EL (cell line): ENCODE measurements at regions not wholly inside any gene's neighbourhood (a gene's known extent, or its start where the extent isn't known, plus 50 kb on each side); places are given as distances from the start of the nearest gene placed in this dataset.

Source experiments
- DNase-seq: peaks from one replicate; pipeline ENCODE4 v3.0.0-alpha.2; 2016

- no peak for DNase-seq
These were observed 166.1 kb upstream of the OPRM1 start for GRCh38 chr6:153872946-153873345.

GRCh38 chr6:153862927-153863326 is 176.1 kb upstream of the OPRM1 start:
- no peak for DNase-seq

- no peak for DNase-seq
These were observed 176.9 kb upstream of the OPRM1 start for GRCh38 chr6:153862139-153862538.

GRCh38 chr6:153858529-153858928 is 180.5 kb upstream of the OPRM1 start:
- no peak for DNase-seq

GRCh38 chr6:153856929-153857376 is 182.1 kb upstream of the OPRM1 start:
- no peak for DNase-seq

- no peak for DNase-seq
These were observed 186.6 kb upstream of the OPRM1 start for GRCh38 chr6:153852481-153852880.

- no peak for DNase-seq
These were observed 187.0 kb upstream of the OPRM1 start for GRCh38 chr6:153852034-153852433.

- no peak for DNase-seq
These were observed 189.8 kb upstream of the OPRM1 start for GRCh38 chr6:153849072-153849779.

- no peak for DNase-seq
These were observed 195.6 kb upstream of the OPRM1 start for GRCh38 chr6:153843420-153843819.

GRCh38 chr6:153842491-153842890 is 196.5 kb upstream of the OPRM1 start:
- DNase-seq, result no peak

GRCh38 chr6:153840039-153840850 is 198.8 kb upstream of the OPRM1 start:
- no peak for DNase-seq

- no peak for DNase-seq
These were observed 206.5 kb upstream of the OPRM1 start for GRCh38 chr6:153832543-153832942.

- DNase-seq, result no peak
These were observed 207.5 kb upstream of the OPRM1 start for GRCh38 chr6:153831350-153832078.

- no peak for DNase-seq
These were observed 221.9 kb upstream of the OPRM1 start for GRCh38 chr6:153817173-153817572.

GRCh38 chr6:153816366-153816765 is 222.7 kb upstream of the OPRM1 start:
- DNase-seq, result no peak

GRCh38 chr6:153814136-153814535 is 224.9 kb upstream of the OPRM1 start:
- DNase-seq, result peak; percentile 1

- no peak for DNase-seq
These were observed 234.2 kb upstream of the OPRM1 start for GRCh38 chr6:153804755-153805330.

- no peak for DNase-seq
These were observed 237.1 kb upstream of the OPRM1 start for GRCh38 chr6:153801917-153802316.

GRCh38 chr6:153800580-153801188 is 238.4 kb upstream of the OPRM1 start:
- no peak for DNase-seq

- DNase-seq, result no peak
These were observed 248.1 kb upstream of the OPRM1 start for GRCh38 chr6:153790876-153791473.

- DNase-seq, result peak; percentile 63
These were observed 249.0 kb upstream of the OPRM1 start for GRCh38 chr6:153790048-153790447.

- DNase-seq, result no peak
These were observed 251.8 kb upstream of the OPRM1 start for GRCh38 chr6:153787341-153787606.

- no peak for DNase-seq
These were observed 257.7 kb upstream of the OPRM1 start for GRCh38 chr6:153781306-153781705.
